Activated CD8-positive, alpha-beta memory T cell treated with anti-CD3 and anti-CD28 coated beads, Interleukin-2, amount 50 U/mL, for 24 hours (primary cell): ENCODE measurements at regions not wholly inside any gene's neighbourhood (a gene's known extent, or its start where the extent isn't known, plus 50 kb on each side); places are given as distances from the start of the nearest gene placed in this dataset.

Experiments used
- DNase-seq: peaks from one replicate; pipeline ENCODE4 v3.0.0-alpha.2; 2020; ENCODE audit errors: extremely low read depth

GRCh38 chr16:86150641-86151238, 251.8 kb downstream of the IRF8 start:
- DNase-seq, result no peak

DNA sequence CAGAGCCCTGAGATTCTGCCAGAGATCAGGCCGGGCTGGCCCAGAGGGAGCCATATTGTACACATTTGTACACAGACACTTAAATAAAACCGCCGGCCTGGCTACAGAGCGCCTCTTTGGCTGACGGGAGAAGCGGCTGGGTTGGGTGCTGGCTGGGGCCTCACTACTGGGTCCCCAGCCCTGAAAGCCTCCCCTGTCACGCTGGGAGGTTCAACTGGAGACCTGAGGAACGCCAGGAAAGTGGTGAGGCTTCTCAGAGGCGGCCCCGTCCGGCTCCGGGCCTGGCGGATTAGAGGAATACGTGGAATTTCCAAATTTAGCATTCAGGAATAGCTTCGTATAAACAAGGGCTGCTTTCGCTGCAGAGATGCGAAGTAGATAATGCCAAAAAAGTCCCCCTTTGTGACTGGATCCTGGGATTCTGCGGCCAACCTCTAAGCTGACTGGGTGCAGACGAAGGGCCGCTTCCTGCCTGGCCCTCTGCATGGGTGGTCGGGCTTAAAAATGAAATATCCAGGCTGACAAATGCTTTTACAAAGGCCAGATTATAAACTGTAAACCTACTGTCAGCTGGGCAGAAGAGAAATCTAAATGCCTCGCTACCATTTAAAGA, 252.4 kb downstream of the IRF8 start:
- DNase-seq, result no peak

- no peak for DNase-seq
Measured at GRCh38 chr16:86156155-86156554, 257.2 kb downstream of the IRF8 start.

GRCh38 chr16:86157616-86158247, 258.8 kb downstream of the IRF8 start:
- DNase-seq, result no peak

DNA sequence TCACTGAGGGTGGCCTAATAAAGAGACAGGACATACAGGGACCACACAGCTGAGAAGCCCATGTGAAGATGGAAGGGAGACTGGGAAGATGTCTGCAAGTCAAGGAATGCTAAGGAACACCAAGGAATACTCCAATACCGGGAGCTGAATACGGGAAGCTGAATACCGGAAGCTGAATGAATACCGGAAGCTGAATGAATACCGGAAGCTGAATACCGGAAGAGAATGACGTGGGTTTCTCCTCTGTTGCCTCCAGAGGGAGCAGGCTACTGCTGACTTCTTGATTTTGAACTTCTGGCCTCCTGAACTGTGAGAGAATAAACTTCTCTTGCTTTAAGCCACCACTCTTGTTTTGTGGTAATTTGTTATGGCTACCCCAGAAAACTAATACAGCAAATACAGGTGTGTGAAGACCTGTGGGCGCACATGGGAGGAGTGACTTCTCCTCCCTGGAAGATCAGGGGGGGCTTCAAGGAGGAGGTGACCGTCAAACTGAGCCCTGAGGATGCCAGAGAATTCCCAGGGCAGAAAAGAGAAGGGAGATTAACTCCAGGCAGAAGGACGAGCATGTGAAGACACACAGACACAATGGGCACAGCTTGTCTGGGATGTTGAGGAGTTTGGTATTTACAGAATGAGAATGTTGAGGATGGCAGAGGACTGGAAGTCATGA, 259.9 kb downstream of the IRF8 start:
- DNase-seq, result no peak

- no peak for DNase-seq
Measured at GRCh38 chr16:86165479-86165878, 266.5 kb downstream of the IRF8 start.

GRCh38 chr16:86166414-86166813, 267.5 kb downstream of the IRF8 start:
- DNase-seq, result no peak

GRCh38 chr16:86167061-86167460, 268.1 kb downstream of the IRF8 start:
- DNase-seq, result no peak

DNA sequence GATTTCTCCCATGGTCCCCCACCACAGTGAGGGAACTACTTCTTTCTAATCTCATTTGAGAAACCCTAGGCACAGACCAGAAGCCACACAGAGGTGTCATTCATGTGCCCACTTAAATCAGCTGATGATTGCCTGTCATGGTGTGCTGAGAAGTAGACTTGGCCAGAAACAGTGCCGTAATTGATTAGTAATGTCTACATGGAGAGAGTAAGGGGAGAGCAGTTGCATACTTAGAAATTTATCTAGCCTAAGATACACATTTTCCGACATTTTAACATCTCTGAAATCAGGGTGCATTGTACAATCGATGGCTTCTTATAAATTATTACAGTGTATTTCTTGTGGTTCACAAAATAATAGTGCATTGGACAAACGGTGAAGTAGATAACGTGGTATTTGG, 271.8 kb downstream of the IRF8 start:
- no peak for DNase-seq

GRCh38 chr16:86171329-86171728, 272.4 kb downstream of the IRF8 start:
- no peak for DNase-seq

- DNase-seq, result no peak
Measured at GRCh38 chr16:86175816-86176215, 276.9 kb downstream of the IRF8 start.

DNA sequence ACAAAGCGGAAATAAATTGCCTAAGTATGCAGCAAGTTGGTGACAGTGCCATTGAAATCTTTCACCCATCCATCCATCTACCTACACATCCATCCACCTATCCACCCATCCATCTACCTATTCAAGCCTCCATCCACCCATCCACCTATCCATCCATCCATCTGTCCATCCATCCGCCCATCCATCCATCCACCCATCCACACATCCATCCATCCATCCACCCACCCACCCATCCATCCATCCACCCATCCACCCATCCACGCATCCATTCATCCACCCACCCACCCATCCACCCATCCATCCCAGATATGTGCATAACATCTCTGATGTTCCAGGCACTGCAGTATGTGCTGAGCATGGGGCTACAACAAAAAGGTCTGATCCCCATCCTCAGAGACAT, 277.5 kb downstream of the IRF8 start:
- DNase-seq, result no peak

DNA sequence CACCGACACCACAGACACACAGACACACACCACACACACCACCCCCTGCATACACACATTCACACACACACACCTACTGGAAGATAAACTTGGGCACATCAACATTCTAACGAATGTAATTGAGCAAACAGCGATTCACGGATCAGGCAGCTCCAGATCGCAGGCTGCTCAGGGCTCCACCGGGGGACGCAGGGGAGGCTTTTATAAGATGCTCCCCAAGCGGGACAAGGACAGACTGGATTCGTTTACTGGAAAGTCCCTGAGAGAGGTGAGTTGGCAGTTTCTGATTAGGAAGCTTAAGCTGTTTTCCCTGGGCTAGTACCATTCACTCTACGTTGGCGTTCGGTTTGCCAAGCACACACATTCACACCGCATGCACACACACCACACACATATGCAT, 281.3 kb downstream of the IRF8 start:
- DNase-seq, result no peak

DNA sequence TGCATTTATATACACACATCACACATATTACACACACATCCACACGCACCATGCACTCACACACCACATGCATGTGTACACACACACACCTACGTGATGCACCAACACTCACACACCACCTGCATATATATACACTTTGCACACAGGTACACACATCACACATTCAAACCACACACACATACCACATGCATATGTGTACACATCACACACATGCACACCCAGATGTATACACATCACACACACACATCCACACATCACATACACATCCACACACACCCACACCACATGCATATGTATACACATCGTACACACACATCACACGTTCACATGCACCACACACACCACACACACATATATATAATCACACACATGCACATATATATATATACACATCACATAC, 281.8 kb downstream of the IRF8 start:
- DNase-seq, result no peak

DNA sequence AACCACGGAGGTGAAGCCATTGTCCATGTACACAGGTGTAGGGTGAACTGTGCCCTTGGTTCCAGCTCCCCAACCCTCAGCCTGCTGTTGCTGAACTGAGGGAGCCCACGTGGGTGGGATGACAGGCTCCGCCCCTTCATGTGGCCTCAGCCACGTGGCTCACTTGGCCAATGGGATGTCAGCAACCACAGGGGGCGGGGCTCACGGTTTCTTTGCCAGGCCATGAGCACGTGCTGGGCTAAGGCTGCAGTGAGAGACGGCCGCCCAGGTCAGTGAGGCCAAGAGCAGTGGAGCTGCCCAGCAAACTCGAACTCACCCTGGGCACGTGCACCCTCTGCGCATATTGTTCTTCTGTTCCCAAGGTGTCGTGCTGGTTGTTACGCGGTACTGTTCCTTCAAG, 282.6 kb downstream of the IRF8 start:
- no peak for DNase-seq

DNA sequence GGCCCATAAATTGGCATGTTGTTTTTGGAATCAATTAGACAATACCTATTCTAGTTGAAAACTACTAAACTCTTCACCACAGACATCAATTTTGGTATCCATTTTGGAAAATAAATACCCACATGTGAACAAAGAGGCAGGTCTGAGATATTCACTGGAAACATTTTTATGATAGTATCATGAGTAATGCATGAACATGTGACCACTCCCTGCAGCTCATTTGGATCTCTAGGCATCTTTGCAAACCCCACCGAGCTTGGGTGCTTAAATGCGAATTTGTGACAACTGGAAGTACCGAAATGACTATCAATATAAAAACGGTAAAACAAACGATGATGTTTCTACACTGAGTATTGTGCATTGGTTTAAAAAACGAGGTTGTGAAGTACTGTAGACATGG, 285.2 kb downstream of the IRF8 start:
- DNase-seq, result no peak

DNA sequence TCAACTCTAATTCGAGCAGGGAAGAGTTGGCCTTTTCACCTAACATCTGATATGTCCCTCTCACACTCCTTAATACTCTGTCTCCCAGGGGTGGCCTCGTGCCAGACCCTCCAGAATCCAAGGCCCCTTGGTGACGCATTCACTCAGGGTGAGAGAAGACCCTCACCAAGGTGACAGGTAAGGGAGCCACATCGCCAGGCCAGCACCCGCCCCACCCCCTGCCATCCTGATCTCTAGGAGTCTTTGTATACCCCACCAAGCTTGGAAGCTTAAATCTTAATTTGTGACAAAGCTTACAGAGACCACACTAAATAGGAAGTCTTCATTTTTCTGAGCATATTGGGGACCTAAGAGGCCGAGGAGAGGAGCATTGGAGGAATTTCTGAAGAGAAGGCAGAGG, 286.1 kb downstream of the IRF8 start:
- no peak for DNase-seq

- no peak for DNase-seq
Measured at GRCh38 chr16:86186313-86186712, 287.4 kb downstream of the IRF8 start.

GRCh38 chr16:86189934-86190333, 291.0 kb downstream of the IRF8 start:
- no peak for DNase-seq

GRCh38 chr16:86191663-86192062, 292.7 kb downstream of the IRF8 start:
- no peak for DNase-seq

- no peak for DNase-seq
Measured at GRCh38 chr16:86193528-86194193, 294.7 kb downstream of the IRF8 start.

- DNase-seq, result no peak
Measured at GRCh38 chr16:86195863-86196630, 297.1 kb downstream of the IRF8 start.
